ENCODE measurements at regions not wholly inside any gene's neighbourhood (a gene's known extent, or its start where the extent isn't known, plus 50 kb on each side); places are given as distances from the start of the nearest gene placed in this dataset.

DNA sequence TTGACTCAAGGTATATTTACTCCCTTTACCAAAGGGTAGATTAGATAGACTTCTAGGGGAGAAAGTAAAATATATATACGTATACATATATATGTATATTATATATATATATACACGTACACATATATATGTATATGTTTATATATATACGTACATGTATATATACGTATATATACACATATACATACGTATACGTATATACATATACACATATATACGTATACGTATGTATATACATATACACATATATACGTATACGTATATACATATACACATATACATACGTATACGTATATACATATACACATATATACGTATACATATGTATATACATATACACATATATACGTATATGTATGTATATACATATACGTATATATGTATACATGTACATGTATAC is 430.5 kb upstream of the ANO3 start:
- no peak overlapping the region for H3K4me3 ChIP-seq (ENCODE audit: control insufficient read depth, low read depth, low read length)
- TF ChIP-seq, protein P1, sequence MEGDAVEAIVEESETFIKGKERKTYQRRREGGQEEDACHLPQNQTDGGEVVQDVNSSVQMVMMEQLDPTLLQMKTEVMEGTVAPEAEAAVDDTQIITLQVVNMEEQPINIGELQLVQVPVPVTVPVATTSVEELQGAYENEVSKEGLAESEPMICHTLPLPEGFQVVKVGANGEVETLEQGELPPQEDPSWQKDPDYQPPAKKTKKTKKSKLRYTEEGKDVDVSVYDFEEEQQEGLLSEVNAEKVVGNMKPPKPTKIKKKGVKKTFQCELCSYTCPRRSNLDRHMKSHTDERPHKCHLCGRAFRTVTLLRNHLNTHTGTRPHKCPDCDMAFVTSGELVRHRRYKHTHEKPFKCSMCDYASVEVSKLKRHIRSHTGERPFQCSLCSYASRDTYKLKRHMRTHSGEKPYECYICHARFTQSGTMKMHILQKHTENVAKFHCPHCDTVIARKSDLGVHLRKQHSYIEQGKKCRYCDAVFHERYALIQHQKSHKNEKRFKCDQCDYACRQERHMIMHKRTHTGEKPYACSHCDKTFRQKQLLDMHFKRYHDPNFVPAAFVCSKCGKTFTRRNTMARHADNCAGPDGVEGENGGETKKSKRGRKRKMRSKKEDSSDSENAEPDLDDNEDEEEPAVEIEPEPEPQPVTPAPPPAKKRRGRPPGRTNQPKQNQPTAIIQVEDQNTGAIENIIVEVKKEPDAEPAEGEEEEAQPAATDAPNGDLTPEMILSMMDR (IDR thresholded peaks at IDR 0.05; ENCODE audit: control insufficient read depth, insufficient read depth, low read depth, low read length, missing control alignments) = no peak
- DNase-seq (ENCODE audit: low read depth) = no peak

DNA sequence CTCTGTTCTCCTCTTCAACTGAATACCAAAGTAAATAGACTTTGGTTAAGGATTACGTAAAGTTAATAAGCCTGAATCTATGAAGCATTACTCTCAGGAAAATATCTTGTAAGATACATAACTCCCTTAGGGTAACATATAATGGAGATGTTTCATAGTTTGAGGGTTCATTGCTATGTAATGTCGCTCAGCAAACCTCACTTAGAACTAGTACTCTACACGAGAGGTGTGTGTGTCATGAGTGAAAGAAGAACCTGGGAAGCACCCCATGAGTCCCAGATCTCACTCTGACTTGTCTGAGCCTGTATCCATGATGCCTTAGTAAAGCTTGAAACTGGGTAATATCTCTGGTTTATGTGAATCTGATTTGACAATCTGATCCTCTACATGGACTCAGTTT is 429.5 kb upstream of the ANO3 start:
- H3K4me3 ChIP-seq (ENCODE audit: control insufficient read depth, low read depth, low read length) = no peak overlapping the region
- no peak for DNase-seq (ENCODE audit: low read depth)
- TF ChIP-seq, protein P1 (IDR thresholded peaks at IDR 0.05; ENCODE audit: control insufficient read depth, insufficient read depth, low read depth, low read length, missing control alignments) = no peak

DNA sequence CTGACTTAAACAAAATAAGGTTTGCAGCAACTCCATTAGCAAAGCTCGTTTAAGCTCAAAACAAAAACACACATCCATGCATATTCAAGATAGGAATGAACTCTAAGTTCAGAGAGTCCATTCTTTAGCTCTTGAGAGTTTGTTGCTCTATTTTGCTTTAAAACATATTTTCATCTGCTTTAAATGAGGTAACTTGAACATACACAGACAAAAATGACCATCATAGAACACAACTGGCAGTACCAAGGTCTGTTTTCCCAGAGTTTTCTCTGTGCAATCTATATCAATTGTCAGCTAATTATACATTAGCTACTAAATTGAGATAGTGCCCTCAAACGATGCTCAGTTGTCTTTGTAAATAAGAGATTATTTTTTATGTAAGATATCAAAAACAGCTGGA is 423.2 kb upstream of the ANO3 start:
- no peak for DNase-seq (ENCODE audit: low read depth)
- TF ChIP-seq, protein P1 (IDR thresholded peaks at IDR 0.05; ENCODE audit: control insufficient read depth, insufficient read depth, low read depth, low read length, missing control alignments) = no peak
- H3K4me3 ChIP-seq (ENCODE audit: control insufficient read depth, low read depth, low read length) = no peak overlapping the region

DNA sequence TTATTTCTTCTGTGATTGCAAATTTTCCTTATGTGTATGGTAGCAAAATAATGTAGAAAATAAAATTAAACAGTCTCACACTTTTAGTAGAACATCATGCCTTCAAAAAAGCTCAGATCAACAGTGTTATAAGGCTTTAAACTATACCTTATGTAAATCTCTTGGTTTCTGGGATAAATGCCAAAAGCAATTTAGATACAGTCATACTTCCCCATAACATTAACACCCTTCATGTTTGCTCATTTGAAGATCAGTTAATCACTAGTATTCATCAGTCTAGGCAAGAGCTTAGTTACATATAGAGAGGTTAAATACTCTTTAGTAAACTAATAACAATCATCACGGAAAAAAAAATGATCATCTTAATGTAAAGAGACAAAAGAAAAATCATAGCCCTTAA is 421.8 kb upstream of the ANO3 start:
- DNase-seq (ENCODE audit: low read depth) = no peak
- TF ChIP-seq, protein P1 (IDR thresholded peaks at IDR 0.05; ENCODE audit: control insufficient read depth, insufficient read depth, low read depth, low read length, missing control alignments) = no peak
- H3K4me3 ChIP-seq (ENCODE audit: control insufficient read depth, low read depth, low read length) = no peak overlapping the region

DNA sequence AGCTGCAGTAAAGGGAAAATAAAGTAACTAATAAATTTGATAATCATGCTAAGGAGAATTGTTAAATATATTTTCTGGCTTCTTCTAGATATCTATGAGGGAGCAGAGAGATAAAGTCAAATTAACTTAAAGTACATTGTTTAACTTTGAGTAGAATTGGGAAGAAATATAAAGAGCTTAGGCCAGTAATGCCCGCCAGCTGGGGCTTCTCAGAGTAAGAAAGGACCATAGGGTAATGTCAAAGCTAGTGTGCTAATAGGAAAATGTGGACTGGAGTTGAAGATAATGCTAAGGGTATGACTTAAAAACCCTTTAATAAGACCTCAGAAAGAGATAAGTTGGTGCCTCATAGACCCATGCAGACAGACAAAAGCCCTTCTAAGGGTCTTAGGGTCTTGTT is 411.6 kb upstream of the ANO3 start:
- no peak overlapping the region for H3K4me3 ChIP-seq (ENCODE audit: control insufficient read depth, low read depth, low read length)
- DNase-seq (ENCODE audit: low read depth) = no peak

DNA sequence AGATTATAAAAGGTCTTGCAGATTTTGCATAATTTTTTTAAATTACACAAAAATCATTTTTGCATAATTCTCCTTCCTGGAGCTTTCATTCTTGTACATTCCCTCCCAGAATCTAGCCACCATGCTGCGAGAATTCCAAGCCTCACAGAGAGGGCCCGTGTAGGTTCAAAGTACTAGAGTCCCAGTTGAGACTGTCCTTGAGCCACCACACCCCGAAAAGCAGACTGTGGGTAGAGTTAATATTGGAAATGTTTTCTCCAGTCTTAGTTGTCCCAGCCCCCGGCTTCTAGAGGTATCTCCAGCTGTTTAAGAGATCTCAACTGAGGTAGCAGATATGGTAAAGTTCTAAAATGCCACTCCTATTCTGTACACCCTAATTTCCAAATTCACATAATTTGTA is 407.3 kb upstream of the ANO3 start:
- TF ChIP-seq, protein P1 (IDR thresholded peaks at IDR 0.05; ENCODE audit: control insufficient read depth, insufficient read depth, low read depth, low read length, missing control alignments) = no peak
- DNase-seq (ENCODE audit: low read depth) = no peak
- no peak overlapping the region for H3K4me3 ChIP-seq (ENCODE audit: control insufficient read depth, low read depth, low read length)

More for the DNA sequence above, 411.6 kb upstream of the ANO3 start:
- TF ChIP-seq, protein P1 (IDR thresholded peaks at IDR 0.05; ENCODE audit: control insufficient read depth, insufficient read depth, low read depth, low read length, missing control alignments) = no peak

DNA sequence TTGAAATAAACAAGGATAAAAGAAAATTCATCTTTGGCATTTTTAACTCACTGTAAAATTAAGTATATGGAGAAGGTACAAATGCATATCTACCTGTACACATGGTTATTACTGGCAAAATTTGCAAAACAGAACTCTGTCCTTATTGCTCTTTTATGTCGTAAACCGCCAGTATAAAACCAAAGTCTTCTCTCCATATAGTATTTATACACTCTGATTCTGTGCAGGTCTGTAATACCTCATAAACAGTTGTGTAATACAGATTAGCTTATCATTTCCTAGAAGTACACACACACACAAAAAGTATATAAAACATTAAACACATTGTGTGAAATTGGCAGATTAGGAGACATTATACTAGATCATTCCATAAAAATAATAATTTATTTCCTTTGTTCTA is 406.6 kb upstream of the ANO3 start:
- TF ChIP-seq, protein P1 (IDR thresholded peaks at IDR 0.05; ENCODE audit: control insufficient read depth, insufficient read depth, low read depth, low read length, missing control alignments) = no peak

More for the DNA sequence above, 406.6 kb upstream of the ANO3 start:
- DNase-seq (ENCODE audit: low read depth) = no peak
- no peak overlapping the region for H3K4me3 ChIP-seq (ENCODE audit: control insufficient read depth, low read depth, low read length)

All from AG09309 (cell line).